ENCODE measurements at regions not wholly inside any gene's neighbourhood (a gene's known extent, or its start where the extent isn't known, plus 50 kb on each side); places are given as distances from the start of the nearest gene placed in this dataset.

GRCh38 chr6:112903361-112903760 is 556.2 kb downstream of the RFPL4B start:
- no peaks in the 10 kb centered on the region for H3K36me3 ChIP-seq
- TF ChIP-seq CTCF (IDR thresholded peaks at IDR 0.05) (no peak), POLR2A (IDR thresholded peaks at IDR 0.05) (no peak)
- H3K4me1 ChIP-seq = no peaks in the 10 kb centered on the region
- DNase-seq = no peak
- no peak overlapping the region for H3K27ac ChIP-seq
- 100% methylated on average over 2 of the region's 2 CpGs for WGBS, 2 donors
- no peaks in the 10 kb centered on the region for H3K27me3 ChIP-seq
- intact Hi-C loops (cut with DNase I) = no loop called here
- no peaks in the 10 kb centered on the region for H3K9me3 ChIP-seq
- no peak overlapping the region for H3K4me3 ChIP-seq

GRCh38 chr6:112906726-112907125 is 559.6 kb downstream of the RFPL4B start:
- Histone ChIP-seq H3K36me3 (no peaks in the 10 kb centered on the region), H3K4me3 (no peak overlapping the region), H3K9me3 (no peaks in the 10 kb centered on the region), H3K27ac (no peak overlapping the region), H3K27me3 (no peaks in the 10 kb centered on the region), H3K4me1 (no peaks in the 10 kb centered on the region)
- DNase-seq = no peak
- intact Hi-C loops (cut with DNase I) = no loop called here
- TF ChIP-seq CTCF (IDR thresholded peaks at IDR 0.05) (no peak), POLR2A (IDR thresholded peaks at IDR 0.05) (no peak)
- 64 to 67% methylated on average over 1 of the region's 1 CpG for WGBS, 2 donors

GRCh38 chr6:112909781-112910180 is 562.7 kb downstream of the RFPL4B start:
- no peak overlapping the region for H3K4me3 ChIP-seq

GRCh38 chr6:112910256-112910655 is 563.1 kb downstream of the RFPL4B start:
- TF ChIP-seq CTCF (IDR thresholded peaks at IDR 0.05) (no peak), POLR2A (IDR thresholded peaks at IDR 0.05) (no peak)
- DNase-seq = no peak
- H3K27me3 ChIP-seq = no peaks in the 10 kb centered on the region
- no peak overlapping the region for H3K4me3 ChIP-seq
- WGBS, 2 donors = 27 to 32% methylated on average over 2 of the region's 2 CpGs
- no peaks in the 10 kb centered on the region for H3K9me3 ChIP-seq
- no peak overlapping the region for H3K27ac ChIP-seq
- peaks cover 0 to 7% (median 0%) of the 10 kb centered on the region in 3 donors for H3K4me1 ChIP-seq
- H3K36me3 ChIP-seq = no peaks in the 10 kb centered on the region
- intact Hi-C loops (cut with DNase I) = no loop called here

More at GRCh38 chr6:112909781-112910180, 562.7 kb downstream of the RFPL4B start:
- TF ChIP-seq POLR2A (IDR thresholded peaks at IDR 0.05) (no peak), CTCF (IDR thresholded peaks at IDR 0.05) (no peak)
- H3K4me1 ChIP-seq = peaks cover 0 to 7% (median 0%) of the 10 kb centered on the region in 3 donors
- no peak for DNase-seq
- intact Hi-C loops (cut with DNase I) = no loop called here
- no peaks in the 10 kb centered on the region for H3K36me3 ChIP-seq
- H3K27ac ChIP-seq = no peak overlapping the region
- H3K9me3 ChIP-seq = no peaks in the 10 kb centered on the region
- H3K27me3 ChIP-seq = no peaks in the 10 kb centered on the region

GRCh38 chr6:112911959-112912358 is 564.8 kb downstream of the RFPL4B start:
- peaks cover 0 to 7% (median 0%) of the 10 kb centered on the region in 3 donors for H3K4me1 ChIP-seq
- no peak overlapping the region for H3K4me3 ChIP-seq
- no peak for DNase-seq
- no peak overlapping the region for H3K27ac ChIP-seq
- H3K27me3 ChIP-seq = no peaks in the 10 kb centered on the region
- intact Hi-C loops (cut with DNase I) = no loop called here
- no peaks in the 10 kb centered on the region for H3K36me3 ChIP-seq
- 74 to 82% methylated on average over 3 of the region's 3 CpGs for WGBS, 2 donors
- H3K9me3 ChIP-seq = no peaks in the 10 kb centered on the region
- no peak for TF ChIP-seq POLR2A (IDR thresholded peaks at IDR 0.05)
- no peak for TF ChIP-seq CTCF (IDR thresholded peaks at IDR 0.05)

Measured in esophagus squamous epithelium (tissue), 5 donors.